Fibroblast of the aortic adventitia (primary cell): ENCODE measurements at regions not wholly inside any gene's neighbourhood (a gene's known extent, or its start where the extent isn't known, plus 50 kb on each side); places are given as distances from the start of the nearest gene placed in this dataset.

Source experiments
- DNase-seq: peaks from one replicate; pipeline ENCODE4 v3.0.0-alpha.2; 2010; ENCODE audit warnings: low read depth
- H3K4me3 ChIP-seq: 2 replicates; pipeline ENCODE4 v1.5.1; 2011; ENCODE audit warnings: low read depth, mild to moderate bottlenecking, control low read depth, low read length, moderate library complexity
- TF ChIP-seq, protein P1 (sequence below): IDR thresholded peaks from 2 replicates; pipeline ENCODE4 v1.5.1; 2011; ENCODE audit warnings: mild to moderate bottlenecking, low read length, control low read depth, inconsistent platforms; ENCODE audit not compliant: insufficient read depth

DNA sequence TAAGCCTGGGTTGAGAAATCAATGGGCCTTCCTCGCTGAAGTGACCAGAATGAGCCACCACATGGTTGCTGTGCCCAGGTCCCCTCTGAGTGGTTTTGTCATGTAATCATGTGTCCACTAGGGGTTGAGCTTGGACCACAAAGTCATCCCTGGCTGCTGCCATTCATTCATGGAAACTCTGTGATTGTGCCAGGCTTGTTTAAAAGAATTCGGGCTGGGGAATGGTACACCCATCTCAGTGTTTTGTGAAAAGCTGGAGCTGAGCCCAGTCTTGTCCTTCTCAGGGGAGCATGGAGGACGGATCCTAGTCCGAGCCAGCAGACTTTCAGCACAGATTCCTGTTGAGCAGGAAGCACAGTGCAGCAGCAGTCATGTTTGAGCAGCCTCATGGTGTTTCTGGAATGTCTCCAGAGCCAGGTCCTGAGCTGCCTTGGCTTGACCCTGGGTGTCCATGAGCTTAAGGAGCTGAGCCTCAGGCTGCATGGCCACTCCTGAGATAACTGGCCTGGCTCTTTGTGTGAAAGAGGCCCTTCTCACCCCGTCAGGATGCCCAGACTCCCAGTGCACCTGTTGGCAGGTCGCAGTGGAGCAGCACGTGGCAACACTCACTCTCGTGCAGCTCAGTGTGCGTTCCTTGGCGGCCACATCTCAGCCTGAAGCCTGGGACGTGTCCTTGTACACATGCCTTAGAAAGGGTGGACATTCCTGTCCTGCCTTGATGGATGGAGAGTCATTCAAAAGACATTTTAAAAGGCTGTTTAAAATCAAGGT is 260.3 kb upstream of the TPM1 start:
- TF ChIP-seq, protein P1, sequence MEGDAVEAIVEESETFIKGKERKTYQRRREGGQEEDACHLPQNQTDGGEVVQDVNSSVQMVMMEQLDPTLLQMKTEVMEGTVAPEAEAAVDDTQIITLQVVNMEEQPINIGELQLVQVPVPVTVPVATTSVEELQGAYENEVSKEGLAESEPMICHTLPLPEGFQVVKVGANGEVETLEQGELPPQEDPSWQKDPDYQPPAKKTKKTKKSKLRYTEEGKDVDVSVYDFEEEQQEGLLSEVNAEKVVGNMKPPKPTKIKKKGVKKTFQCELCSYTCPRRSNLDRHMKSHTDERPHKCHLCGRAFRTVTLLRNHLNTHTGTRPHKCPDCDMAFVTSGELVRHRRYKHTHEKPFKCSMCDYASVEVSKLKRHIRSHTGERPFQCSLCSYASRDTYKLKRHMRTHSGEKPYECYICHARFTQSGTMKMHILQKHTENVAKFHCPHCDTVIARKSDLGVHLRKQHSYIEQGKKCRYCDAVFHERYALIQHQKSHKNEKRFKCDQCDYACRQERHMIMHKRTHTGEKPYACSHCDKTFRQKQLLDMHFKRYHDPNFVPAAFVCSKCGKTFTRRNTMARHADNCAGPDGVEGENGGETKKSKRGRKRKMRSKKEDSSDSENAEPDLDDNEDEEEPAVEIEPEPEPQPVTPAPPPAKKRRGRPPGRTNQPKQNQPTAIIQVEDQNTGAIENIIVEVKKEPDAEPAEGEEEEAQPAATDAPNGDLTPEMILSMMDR = peak; percentile 72
- no peak overlapping the region for H3K4me3 ChIP-seq
- peak; percentile 98 for DNase-seq

DNA sequence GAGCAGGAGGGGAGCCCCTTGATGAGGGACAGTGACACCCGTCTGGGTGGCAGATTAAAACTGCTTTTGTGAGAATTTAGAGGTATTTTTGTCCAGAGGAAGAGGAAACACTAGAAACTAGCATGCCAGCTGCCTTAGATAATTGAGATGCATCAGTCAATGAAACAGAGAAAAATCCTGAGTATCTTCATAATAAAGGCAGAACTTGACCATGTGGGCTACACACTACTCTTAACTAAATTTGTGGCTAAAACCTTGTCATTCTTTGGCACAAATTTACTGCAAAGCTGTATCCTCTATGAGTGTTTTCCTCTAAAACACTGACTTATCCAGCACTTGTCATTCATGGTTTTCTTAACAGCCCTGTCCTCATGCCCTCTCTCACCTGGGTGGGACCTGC is 259.7 kb upstream of the TPM1 start:
- TF ChIP-seq, protein P1 = no peak
- no peak overlapping the region for H3K4me3 ChIP-seq
- no peak for DNase-seq

DNA sequence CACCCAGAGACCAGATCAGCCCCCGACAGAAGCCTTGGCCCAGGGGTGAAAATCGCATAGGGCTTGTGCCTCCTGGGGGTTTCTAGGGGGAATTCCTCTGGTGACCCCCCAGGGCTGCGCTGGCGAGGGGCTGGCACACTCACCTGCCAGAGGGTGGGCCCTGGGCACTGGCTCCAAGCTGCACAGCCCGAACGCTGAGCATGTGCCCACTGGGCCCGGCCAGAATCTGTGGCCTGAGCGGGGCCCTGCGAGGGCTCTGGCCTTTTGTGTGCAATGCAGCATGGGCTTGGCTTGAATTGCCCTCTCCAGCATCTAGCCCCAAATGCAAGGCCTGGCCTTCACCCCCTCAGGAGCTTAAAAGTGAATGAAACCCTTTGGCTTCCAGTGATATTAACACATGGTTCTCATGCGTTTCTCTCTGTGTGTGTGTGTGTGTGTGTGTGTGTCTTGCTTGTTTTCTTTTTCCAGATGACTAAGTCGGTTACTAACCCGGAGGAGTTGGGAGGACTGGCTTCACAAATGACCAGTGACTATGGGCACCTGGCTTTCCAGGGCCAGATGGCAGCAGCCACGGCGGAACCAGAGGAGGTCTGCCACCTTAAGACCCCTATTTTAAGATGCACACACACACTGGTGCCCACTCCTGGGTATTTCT is 259.1 kb upstream of the TPM1 start:
- peak; percentile 83 for DNase-seq
- H3K4me3 ChIP-seq = no peak overlapping the region
- TF ChIP-seq, protein P1 = no peak

DNA sequence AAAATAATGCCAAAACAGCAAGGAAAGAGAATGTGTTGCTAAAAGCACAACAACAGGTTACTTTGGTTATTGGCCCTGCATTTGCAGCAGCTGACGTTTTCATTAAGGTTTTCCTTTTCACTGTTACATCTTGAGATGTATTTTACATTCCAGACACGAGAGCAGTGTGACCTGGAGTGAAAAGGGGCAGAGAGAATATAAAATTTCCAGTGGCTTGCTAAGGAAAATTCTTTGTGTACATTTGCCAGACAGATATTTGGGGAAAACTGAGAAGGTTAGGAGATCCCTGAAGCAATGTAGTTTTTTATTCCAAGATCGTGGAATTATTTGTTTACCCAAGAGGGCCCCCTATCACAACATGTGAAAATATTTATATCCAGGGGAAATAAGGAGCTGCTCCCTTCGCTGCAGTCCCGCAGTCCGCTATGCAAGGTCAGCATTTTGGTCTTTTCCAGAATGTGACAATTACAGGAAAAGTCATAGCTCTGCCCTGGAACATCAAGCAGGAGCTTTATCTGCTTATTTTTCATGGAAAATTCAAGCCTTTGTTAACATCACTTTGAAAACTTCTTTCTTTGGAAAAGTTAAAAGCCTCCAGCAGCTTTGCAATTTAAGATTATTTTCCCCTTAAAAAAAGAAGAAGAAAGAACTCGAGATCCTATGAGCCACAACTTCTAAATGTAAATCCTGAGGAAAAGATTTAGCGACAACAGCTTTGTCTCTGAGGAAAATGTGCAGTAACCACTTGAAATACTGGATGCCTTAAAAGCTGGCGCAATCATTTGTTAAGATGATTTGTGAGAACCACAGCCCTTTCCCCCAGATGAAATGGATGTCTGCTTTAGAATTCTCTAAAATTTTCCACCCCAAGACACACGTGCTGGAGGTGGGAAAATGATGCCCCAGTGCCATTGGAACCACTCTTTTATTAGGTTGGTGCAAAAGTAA is 256.4 kb upstream of the TPM1 start:
- TF ChIP-seq, protein P1 = no peak
- no peak overlapping the region for H3K4me3 ChIP-seq
- no peak for DNase-seq

DNA sequence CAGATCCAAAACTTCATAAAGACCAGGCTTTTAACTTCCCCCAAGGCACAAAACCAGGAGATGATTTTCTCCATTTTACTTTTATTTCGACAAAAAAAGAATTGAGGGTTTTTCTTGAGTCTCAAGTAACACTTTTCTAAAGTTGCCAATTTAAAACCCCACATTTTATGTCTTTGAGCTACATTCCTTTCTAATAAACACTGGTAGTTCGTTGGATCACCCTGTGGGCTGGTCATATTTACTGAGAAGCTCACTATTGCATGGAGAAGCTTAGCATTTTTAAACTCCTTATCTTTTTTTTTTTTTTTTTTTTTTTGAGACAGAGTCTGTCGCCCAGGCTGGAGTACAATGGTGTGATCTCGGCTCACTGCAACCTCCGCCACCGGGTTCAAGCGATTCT is 255.1 kb upstream of the TPM1 start:
- no peak for DNase-seq
- TF ChIP-seq, protein P1 = no peak
- H3K4me3 ChIP-seq = no peak overlapping the region

DNA sequence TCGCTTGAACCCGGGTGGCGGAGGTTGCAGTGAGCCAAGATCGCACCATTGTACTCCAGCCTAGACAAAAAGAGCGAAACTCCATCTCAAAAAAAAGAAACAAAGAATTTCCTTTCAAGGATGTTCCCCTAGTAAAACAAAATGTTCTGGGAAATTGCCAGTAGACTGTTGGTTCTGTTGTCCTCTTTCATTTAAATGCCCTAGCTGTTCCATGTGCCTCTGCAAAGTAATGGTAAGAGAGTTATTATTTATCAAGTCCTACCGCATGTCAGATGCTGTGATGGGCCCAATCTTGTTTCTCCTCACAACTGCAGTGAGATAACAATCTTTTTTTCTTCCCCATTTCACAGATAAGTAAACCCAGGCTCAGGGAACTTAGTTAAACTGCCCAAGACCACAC is 254.3 kb upstream of the TPM1 start:
- H3K4me3 ChIP-seq = no peak overlapping the region
- DNase-seq = no peak
- TF ChIP-seq, protein P1 = no peak
